MG63 (cell line): ENCODE measurements at regions not wholly inside any gene's neighbourhood (a gene's known extent, or its start where the extent isn't known, plus 50 kb on each side); places are given as distances from the start of the nearest gene placed in this dataset.
"Not testable (repeated sequence)": the region's sequence is repeated elsewhere in the genome, so short reads cannot be mapped to it uniquely, and the experiment has no call there.

Experiments used
- DNase-seq: peaks from one replicate; pipeline ENCODE4 v3.0.0-alpha.2; 2020
- H3K27me3 ChIP-seq: fragments of 250-450 bp; sonication (Bioruptor Pico); 2 replicates; pipeline ENCODE4 v1.5.1; 2020; ENCODE audit warnings: mild to moderate bottlenecking, moderate library complexity
- H3K36me3 ChIP-seq: fragments of 250-450 bp; sonication (Bioruptor Pico); 2 replicates; pipeline ENCODE4 v1.5.1; 2020; ENCODE audit warnings: mild to moderate bottlenecking, moderate library complexity
- H3K4me3 ChIP-seq: fragments of 250-450 bp; sonication (Bioruptor Pico); 2 replicates; pipeline ENCODE4 v1.5.1; 2020; ENCODE audit warnings: mild to moderate bottlenecking, moderate library complexity
- H3K9me3 ChIP-seq: fragments of 250-450 bp; sonication (Bioruptor Pico); 2 replicates; pipeline ENCODE4 v1.5.1; 2020; ENCODE audit warnings: mild to moderate bottlenecking, moderate library complexity

DNA sequence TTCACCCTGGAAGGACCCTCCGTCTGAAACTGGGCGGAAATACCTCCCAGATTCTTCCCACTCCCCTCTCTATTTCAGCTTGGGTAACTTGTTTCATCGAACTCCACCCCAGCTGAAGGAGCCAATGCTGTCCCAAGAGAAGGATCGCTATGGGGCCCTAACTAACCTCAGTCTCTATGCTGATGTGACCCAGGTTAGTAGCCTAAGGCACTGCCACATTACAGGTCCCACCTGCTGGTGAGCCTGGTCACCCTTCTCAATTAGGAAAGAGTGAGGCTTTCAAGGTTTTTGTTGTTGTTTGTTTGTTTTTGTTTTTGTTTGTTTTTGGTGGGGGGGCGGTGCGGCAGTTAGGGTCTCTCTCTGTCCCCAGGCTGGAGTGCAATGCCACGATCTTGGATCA lies 168.4 kb downstream of the OR2B2 start:
- no peaks in the 10 kb centered on the region for H3K36me3 ChIP-seq
- peaks cover 13% of the 10 kb centered on the region; the same call in 1 of the 2 replicates for H3K27me3 ChIP-seq
- no peak for DNase-seq
- H3K9me3 ChIP-seq: no peaks in the 10 kb centered on the region
- H3K4me3 ChIP-seq: peak overlapping the region; percentile 15

DNA sequence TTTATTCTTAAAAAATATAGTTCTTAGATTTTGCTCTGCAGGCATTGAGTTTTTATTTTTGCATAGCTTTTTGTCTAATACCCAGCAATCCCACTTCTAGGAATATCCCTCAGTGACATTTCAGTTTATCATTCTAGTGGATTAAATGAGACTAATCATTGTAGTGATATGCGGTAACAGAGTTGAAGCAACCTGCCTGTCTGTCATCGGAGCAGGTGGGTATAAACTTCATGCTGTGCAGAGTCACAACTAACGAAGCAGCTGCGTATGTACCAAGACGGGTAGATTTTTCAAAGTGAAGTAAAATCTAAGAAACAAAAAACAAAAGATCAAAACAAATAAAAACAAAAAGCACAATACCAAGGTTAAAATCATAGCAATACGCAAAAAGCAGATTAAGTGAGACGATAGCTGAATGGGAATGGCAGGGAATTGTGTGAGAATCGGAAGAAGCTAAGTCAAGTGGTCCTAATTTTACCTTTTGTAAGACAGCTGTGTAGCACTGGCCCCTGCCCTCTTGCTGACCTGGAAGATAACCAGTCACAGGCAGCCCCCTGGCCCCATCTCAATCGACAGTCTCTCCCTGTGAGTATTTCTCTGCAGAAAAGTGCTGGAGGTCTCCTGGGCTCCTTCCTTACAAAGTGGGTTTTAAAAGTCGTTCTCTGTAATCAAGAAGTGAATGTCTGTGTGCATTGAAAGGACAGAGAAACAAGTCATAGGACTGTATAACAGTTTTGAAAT lies 169.2 kb downstream of the OR2B2 start:
- Histone ChIP-seq H3K4me3 (no peak overlapping the region), H3K27me3 (peaks cover 10% of the 10 kb centered on the region; the same call in 1 of the 2 replicates), H3K9me3 (no peaks in the 10 kb centered on the region), H3K36me3 (no peaks in the 10 kb centered on the region)
- DNase-seq: no peak

DNA sequence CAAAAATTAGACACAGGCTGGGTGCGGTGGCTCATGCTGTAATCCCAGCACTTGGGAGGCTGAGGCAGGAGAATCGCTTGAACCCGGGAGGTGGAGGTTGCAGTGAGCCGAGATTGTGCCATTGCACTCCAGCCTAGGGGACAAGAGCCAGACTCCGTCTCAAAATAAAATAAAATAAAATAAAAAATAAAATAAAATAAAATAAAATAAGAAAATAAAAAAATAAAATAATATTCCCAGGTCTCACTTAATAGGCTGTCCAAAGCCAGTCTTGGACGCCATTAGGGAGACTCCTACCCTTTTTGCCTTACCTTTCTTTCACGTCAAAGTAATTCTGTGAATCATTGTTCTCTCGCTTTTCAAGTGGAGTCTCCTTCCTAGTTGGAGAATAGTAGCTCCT lies 172.3 kb downstream of the OR2B2 start:
- not testable (repeated sequence) for H3K27me3 ChIP-seq, H3K36me3 ChIP-seq, H3K9me3 ChIP-seq, DNase-seq, H3K4me3 ChIP-seq

DNA sequence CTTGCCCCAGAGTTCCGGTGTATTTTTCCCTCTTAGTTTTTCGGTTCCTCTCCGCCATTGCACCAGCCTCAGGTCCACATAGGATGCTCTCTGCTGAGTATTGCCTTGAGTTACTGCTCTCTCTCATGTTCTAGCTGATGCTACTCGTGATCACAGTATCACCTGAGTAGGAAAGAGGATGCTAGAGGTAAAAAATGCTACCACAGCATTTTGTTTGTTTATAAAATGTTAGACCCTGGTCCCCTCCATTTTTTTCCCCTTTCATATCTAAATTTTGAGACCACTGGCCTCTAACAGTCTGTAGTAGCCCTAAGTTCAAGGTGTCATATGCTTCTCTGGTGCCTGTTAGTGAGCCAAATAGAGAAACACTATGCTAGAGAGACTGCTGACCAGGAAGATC lies 175.5 kb downstream of the OR2B2 start:
- H3K27me3 ChIP-seq: no peaks in the 10 kb centered on the region; the same call in 1 of the 2 replicates
- no peak overlapping the region for H3K4me3 ChIP-seq
- H3K9me3 ChIP-seq: no peaks in the 10 kb centered on the region
- no peak for DNase-seq
- no peaks in the 10 kb centered on the region for H3K36me3 ChIP-seq

DNA sequence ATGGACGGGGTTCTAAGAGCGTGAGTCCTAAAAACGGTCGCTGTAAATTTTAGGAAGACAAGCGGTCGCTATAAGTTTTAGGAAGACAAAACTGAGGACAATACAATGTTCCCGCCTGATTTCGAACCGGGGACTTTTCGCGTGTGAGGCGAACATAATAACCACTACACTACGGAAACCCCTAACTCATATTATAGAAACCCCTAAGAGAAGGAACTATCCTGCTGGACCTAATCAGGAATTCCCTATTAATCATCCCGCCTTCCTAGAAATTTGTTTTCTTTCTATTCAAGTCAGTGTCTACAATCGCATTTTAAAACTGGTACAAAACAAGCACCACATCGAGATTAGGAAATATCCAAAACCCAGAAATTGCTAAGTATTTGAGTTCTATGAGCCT lies 183.8 kb downstream of the OR2B2 start:
- Histone ChIP-seq H3K36me3 (no peaks in the 10 kb centered on the region), H3K27me3 (peaks cover 25% of the 10 kb centered on the region), H3K4me3 (no peak overlapping the region), H3K9me3 (no peaks in the 10 kb centered on the region)
- DNase-seq: no peak

DNA sequence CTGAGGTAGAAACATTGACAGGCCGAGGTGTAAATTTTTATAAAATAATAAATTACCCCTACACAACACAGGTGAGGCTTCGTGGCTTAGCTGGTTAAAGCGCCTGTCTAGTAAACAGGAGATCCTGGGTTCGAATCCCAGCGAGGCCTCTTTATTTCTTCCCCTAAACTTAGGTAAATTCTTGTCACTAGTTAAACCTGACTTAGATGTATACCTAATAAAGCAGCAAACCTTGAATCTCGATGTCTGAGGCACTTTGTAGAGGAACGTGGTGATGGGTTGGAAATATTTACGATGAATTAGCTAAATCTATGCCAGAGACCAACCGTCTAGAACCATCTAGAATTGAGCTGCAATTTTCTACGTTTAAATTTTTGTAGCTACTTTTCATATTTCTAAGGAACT lies 185.6 kb downstream of the OR2B2 start:
- H3K36me3 ChIP-seq: no peaks in the 10 kb centered on the region
- peaks cover 25% of the 10 kb centered on the region for H3K27me3 ChIP-seq
- DNase-seq: peak; percentile 66
- H3K9me3 ChIP-seq: no peaks in the 10 kb centered on the region
- H3K4me3 ChIP-seq: no peak overlapping the region

DNA sequence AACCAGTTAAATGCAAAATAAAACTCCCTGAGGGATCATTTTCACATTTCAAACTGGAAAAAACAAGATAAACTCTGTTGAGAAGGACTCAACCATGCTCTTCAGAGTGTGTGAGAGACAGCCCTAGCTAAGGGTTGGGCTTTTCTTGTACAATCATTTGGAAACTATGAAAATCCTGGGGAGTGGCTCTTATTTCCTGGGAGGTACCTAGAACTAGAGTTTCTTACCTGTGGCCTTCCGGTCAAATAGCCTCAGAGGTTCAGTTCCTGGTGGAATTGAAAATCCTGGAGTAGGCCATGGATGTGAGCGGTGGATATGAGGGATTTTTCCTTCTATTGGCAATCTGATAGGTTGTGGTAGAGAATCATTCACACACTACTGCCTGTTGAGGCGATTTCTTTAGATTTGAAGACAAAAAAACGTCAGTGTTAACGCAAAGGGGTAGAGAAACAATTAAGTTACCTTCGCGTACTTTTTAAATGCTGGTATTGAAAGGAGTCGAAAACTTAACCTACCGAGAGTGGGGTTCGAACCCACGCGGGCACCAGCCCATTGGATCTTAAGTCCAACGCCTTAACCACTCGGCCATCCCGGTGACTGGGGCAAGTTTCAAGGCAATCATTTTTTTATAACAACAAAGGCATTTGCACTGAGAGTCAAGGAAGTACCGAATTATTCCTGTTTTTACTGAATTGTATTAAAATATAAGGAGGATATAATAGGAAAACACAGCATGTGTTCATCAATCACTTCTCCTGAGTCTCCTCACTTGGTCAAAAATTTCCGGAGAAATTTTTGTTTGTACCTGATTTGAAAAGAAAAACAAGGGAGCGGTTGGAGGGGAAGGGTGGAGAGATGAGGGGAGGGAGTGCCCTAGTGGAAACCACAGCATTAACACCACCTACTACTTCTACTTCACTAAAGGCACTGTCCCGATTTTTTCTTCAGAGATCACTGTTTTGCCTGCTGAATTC lies 191.3 kb downstream of the OR2B2 start:
- no peaks in the 10 kb centered on the region for H3K27me3 ChIP-seq
- H3K36me3 ChIP-seq: no peaks in the 10 kb centered on the region
- peak; percentile 90 for DNase-seq
- peak overlapping the region; percentile 57 for H3K4me3 ChIP-seq
- H3K9me3 ChIP-seq: no peaks in the 10 kb centered on the region

DNA sequence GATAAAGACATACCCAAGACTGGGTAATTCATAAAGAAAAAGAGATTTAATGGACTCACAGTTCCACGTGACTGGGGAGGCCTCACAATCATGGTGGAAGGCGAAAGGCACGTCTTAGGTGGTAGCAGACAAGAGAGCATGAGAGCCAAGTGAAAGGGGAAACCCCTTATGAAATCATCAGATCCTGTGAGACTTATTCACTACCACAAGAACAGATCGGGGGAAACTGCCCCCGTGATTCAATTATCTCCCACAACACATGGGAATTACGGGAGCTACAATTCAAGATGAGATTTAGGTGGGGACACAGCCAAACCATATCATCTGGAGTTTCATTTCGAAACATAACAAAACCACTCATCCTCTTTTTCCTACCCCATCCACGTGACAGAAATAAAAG lies 193.2 kb downstream of the OR2B2 start:
- not testable (repeated sequence) for H3K36me3 ChIP-seq, DNase-seq

DNA sequence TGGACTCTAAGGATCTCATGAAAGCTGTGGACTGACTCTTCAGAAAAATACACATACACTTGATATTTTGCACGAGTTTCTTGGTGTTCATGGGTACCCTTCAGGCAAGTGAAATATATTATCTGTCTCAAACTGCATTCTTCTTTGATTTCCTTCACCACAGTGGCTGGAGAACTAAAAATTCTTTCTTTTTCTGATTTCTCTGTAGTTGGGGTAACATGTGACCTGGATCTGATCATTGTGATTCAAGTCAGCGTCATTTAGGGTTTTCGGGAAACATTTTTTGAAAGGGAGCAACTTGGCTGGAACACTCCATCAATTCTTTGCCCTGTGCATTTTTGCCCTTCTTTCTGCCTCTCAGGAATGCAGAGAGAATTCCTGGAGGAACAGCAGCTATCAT lies 205.8 kb downstream of the OR2B2 start:
- no peaks in the 10 kb centered on the region for H3K9me3 ChIP-seq
- no peak overlapping the region for H3K4me3 ChIP-seq
- H3K27me3 ChIP-seq: no peaks in the 10 kb centered on the region
- no peak for DNase-seq
- H3K36me3 ChIP-seq: no peaks in the 10 kb centered on the region

More for the DNA sequence above, 193.2 kb downstream of the OR2B2 start:
- H3K27me3 ChIP-seq, H3K4me3 ChIP-seq, H3K9me3 ChIP-seq: not testable (repeated sequence)

DNA sequence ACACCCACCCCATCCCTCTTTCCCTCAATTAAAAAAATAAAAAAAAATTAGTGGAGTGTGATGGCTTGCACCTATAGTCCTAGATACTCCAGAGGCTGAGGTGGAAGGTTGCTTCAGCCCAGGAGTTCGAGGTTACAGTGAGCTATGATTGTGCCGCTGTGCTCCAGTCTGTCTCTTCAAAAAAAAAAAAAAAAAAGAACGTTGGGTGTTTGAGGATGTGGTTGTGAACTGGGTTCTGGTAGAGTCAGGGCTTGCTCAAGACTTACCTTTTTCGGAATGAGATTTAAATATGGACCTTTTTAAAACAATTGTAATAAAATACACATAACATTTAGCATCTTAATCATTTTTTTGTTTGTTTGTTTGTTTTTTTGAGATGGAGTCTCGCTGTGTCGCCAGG lies 211.9 kb downstream of the OR2B2 start:
- Histone ChIP-seq H3K4me3 (no peak overlapping the region), H3K27me3 (no peaks in the 10 kb centered on the region), H3K9me3 (no peaks in the 10 kb centered on the region), H3K36me3 (no peaks in the 10 kb centered on the region)
- no peak for DNase-seq

DNA sequence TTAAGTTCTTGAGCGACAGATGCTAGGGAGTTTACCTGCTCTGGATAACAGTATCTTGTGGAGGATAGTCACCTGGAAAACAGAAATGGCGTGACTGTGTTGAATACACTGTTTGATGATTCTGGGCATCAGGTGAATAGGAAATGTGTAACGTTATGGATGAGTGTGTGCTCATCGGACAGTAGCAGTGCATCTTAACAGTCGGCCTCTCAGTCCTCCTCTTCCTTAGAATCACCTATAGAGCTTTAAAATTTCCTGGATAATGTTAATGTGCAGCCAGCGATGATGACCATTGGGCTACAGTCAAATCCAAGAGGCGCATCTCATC lies 217.7 kb downstream of the OR2B2 start:
- H3K9me3 ChIP-seq: no peaks in the 10 kb centered on the region
- peak overlapping the region; percentile 62 for H3K4me3 ChIP-seq
- H3K36me3 ChIP-seq: no peaks in the 10 kb centered on the region
- DNase-seq: no peak
- no peaks in the 10 kb centered on the region for H3K27me3 ChIP-seq

DNA sequence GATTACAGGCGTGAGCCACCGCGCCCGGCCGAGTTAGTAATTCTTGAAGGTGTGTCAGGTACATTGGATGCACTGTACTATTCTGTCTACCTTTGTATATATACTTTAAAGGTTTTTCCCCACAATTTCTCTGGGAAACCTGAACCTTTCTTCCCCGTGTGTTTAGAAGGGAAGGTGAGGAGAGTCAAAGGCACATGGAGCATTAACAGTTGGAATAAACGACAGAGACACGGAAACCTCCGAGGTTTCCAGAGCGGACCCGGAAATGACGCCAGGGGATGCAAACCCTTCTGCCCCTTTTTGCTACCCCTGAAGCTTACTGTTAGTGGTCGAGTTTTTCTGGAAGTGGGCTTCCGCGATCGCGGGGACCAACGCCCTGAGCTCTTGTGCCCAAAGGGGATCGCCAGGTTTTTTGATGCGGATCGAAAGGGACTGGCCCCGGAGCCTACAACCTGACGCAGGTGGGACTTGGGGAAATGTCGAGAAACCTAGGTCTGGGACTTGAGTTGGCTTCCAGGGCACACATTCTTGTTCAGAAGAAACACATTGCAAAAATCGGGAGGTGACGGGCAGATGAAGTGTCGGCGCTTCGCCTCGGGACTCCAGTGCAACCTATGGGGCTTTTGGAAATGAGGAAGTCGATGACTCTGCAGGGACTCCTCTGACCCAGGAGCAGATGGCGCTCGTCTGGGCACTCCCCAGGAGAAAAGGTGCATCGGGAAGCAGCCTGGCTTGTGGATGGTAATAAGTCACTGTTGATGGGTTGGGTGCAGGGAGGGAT lies 218.2 kb downstream of the OR2B2 start:
- peak; percentile 56 for DNase-seq

DNA sequence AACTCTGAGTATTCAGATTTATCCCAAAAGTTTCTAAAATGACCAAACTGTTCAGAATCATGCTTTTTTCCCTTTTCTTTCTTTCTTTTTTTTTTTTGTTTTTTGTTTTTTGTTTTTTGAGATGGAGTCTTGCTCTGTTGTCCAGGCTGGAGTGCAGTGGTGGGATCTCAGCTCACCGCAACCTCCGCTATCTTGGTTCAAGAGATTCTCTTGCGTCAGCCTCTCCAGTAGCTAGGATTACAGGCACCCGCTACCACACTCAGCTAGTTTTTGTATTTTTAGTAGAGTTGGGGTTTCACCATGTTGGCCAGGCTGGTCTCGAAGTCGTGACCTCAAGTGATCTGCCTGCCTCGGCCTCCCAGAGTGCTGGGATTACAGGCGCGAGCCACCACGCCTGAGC lies 219.2 kb upstream of the ZNF184 start:
- H3K4me3 ChIP-seq, H3K36me3 ChIP-seq, H3K9me3 ChIP-seq, DNase-seq, H3K27me3 ChIP-seq: not testable (repeated sequence)

More for the DNA sequence above, 218.2 kb downstream of the OR2B2 start:
- Histone ChIP-seq H3K36me3 (no peaks in the 10 kb centered on the region), H3K27me3 (no peaks in the 10 kb centered on the region), H3K9me3 (no peaks in the 10 kb centered on the region), H3K4me3 (peak overlapping the region; percentile 62)

DNA sequence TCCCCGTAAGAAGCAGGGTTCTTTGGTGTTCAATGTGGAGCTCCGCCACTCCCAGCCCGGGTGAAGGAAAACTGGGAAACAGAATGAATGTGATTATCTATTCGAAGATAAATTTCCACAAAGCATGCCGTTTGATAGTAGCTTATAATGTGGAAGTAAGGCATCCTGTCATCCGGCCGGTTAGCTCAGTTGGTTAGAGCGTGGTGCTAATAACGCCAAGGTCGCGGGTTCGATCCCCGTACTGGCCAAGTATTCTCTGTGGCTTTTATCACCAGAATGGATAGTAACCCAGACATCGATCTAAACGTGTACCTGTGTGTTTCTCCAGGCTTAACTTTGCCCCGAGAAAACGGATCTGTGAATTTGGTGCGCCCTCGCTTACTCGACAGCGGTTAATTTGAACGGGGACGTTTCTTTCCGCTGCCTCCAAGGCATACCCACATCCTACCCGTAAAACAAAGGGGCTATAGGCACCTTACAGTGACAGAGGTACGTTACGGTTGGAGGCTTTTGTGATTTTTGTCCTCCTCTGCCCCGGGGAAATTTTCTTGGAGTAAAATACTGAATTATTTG lies 215.2 kb upstream of the ZNF184 start:
- peak; percentile 96 for DNase-seq
- Histone ChIP-seq H3K9me3 (no peaks in the 10 kb centered on the region), H3K27me3 (no peaks in the 10 kb centered on the region), H3K4me3 (peak overlapping the region; percentile 65), H3K36me3 (no peaks in the 10 kb centered on the region)

DNA sequence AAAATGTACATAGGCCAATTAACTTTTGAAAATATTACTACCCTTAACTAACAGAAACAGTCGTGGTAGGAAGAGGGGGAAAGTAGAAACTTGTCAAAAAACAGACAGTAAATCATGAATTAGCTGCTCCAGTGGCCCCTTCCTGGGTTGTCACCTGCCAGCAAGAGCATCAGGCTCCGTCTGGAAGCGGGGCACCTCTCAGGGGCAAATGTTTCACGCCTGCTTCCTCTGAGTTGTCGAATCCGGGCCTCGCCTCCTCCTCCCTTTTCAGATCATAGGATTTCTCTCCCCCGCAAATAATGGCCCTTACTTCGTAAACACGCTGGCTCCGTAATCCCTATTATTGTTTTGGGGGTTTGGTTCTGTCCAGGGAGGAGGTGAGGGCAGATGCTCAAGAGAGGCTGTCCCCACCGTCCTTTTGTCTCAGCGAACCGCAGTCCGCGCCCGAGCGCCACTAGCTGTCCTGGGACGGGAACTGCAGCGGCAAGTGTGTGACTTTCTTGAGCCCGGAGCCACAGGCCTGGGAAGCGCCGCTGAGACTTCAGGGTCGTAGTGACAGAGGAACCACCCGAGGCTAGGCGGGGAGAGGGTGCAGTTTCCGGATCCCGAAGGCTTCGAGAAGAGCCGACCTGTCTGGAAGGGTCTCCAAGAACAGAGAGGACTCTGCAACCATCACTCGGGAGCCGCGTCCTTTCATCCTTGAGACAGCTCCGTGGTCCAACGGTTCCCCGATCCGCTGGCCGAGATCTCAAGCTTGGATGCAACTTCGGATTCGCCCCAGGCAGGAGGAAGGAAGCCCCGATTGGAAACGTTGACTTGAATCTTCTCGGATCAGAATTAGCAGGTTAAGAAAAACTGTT lies 214.5 kb upstream of the ZNF184 start:
- Histone ChIP-seq H3K4me3 (peak overlapping the region; percentile 65), H3K27me3 (no peaks in the 10 kb centered on the region), H3K9me3 (no peaks in the 10 kb centered on the region), H3K36me3 (no peaks in the 10 kb centered on the region)
- peak; percentile 96 for DNase-seq

DNA sequence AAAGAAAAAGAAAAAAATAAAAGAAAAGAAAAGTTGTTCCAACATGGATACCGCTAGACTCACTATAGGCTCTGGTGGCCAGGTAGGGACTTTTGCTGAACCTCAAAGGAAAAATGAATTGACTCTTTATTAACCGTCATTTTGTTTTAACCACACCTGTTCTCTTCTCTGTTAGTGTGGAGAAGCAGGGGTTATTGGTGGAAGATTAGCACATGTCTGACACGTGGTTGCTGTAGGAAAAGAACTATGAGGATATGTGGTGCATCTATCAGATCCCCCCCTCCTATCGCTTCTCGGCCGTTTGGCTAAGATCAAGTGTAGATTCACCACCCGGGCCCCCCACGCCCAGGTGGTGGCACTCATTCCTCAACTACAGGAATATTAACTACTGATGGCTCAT lies 212.4 kb upstream of the ZNF184 start:
- DNase-seq: no peak
- Histone ChIP-seq H3K9me3 (peaks cover 5% of the 10 kb centered on the region; the same call in 1 of the 2 replicates), H3K27me3 (no peaks in the 10 kb centered on the region), H3K4me3 (no peak overlapping the region), H3K36me3 (no peaks in the 10 kb centered on the region)
